ENCODE measurements at regions not wholly inside any gene's neighbourhood (a gene's known extent, or its start where the extent isn't known, plus 50 kb on each side); places are given as distances from the start of the nearest gene placed in this dataset.

GRCh38 chr1:72946903-72947499 lies 664.7 kb upstream of the NEGR1 start:
- intact Hi-C loops (cut with micrococcal nuclease), result no loop called here

GRCh38 chr1:72942008-72942407 lies 659.7 kb upstream of the NEGR1 start:
- intact Hi-C loops (cut with micrococcal nuclease), result no loop called here

- intact Hi-C loops (cut with micrococcal nuclease), result no loop called here
Observed at GRCh38 chr1:72938408-72938807, 656.1 kb upstream of the NEGR1 start.

DNA sequence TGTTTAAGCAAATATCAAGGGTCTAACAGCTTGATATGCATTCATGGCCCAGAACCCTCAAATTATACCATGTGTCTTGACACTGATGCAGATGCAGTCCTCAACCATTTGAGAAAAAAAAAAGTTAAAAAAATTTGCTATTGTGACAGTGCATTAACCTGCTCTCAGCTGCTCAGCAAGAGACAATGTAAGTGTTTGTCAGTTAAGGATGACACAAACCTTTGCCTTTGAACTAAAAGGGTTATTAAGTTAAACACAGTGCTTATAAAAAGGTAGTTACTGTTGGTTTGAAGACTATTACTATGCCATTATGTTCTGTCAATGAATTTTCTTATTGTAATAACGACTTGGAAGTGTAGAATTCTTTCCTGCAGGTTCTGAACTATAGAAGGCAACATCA lies 655.6 kb upstream of the NEGR1 start:
- intact Hi-C loops (cut with micrococcal nuclease), result no loop called here

GRCh38 chr1:72936942-72937341 lies 654.6 kb upstream of the NEGR1 start:
- intact Hi-C loops (cut with micrococcal nuclease), result no loop called here

DNA sequence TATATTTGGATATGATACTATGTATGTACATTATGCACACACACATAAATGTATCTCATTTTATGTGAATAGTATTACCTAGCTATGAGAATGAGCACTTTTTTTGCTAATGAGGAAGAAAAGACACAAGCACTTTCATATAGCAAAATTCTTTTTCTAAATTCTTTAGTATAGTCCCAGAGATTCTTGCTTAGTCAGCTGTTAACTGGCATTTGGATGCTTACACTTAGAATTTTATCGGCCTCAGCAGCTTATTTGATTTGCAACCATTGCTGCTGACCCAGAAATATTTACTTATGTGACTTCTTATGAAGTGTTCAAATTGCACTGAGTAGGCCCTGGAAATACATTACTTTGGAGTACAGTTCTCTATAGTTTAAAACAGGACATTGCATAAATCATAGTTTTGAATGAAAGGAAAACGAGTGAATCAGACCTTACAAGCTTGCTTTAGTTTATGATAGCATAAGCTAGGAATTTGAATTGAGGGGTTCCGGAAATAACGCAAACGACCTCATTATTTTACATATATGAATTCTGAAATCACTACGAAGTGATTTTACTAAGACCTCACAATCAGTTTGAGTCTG lies 653.9 kb upstream of the NEGR1 start:
- intact Hi-C loops (cut with micrococcal nuclease), result no loop called here

DNA sequence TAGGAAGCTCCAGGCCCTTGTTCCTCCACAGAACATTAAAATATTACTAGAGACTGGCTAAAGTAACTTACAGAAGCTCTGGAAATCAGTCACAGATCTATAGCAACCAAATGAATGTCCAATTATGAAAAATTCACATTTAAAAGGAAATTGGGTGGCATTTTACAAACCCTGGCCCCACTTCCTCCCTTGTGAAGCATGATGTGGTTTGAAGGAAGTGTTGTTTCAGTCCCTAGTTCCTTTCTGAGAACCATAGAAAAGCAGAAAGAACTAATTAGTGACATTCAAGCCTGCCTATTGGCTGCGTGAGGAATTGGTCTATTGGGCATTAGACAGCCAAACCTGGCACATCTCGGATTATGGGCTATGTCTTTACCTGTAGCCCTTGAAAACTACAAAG lies 649.7 kb upstream of the NEGR1 start:
- intact Hi-C loops (cut with micrococcal nuclease), result no loop called here

GRCh38 chr1:72930528-72930927 lies 648.2 kb upstream of the NEGR1 start:
- intact Hi-C loops (cut with micrococcal nuclease), result no loop called here

DNA sequence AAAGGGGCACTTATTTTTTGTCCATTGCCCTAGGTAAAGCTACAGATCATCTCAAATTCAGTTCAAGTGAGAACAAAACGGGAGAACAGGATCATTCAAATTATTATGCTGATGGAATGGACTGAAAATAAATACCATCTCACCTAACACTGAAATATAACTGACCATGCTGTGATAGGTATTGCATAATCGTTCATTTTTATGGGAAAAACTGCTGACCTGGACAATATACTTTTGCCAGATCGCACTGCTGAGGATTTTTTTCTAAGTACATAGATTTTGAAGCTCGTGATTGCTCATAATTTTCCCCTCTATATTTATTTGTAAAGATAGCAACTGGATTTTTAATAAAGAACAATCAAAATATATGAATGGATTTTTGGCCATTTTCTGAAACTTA lies 636.6 kb upstream of the NEGR1 start:
- intact Hi-C loops (cut with micrococcal nuclease), result no loop called here

- intact Hi-C loops (cut with micrococcal nuclease), result no loop called here
Observed at GRCh38 chr1:72917920-72918319, 635.6 kb upstream of the NEGR1 start.

GRCh38 chr1:72915581-72915980 lies 633.2 kb upstream of the NEGR1 start:
- intact Hi-C loops (cut with micrococcal nuclease), result no loop called here

DNA sequence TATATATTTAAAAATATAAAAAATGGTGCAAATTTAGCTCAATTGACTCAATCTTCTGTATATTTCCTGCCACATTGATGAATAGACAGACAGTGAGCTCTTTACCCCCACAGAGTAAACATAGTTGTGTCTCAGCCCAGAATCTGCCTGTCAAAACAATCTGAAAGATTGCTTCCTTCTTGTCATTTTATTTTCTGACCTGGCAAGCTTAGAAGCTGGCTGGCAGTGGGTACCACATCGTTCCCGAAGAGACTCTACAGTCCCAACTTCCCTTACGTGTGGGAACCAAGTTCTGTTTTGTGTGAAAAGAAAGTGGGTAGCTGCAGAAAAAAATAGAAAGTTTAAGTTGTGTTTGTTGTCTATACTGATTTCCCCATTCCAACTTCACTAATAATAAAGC lies 629.3 kb upstream of the NEGR1 start:
- intact Hi-C loops (cut with micrococcal nuclease), result no loop called here

GRCh38 chr1:72896256-72896655 lies 613.9 kb upstream of the NEGR1 start:
- intact Hi-C loops (cut with micrococcal nuclease), result no loop called here

DNA sequence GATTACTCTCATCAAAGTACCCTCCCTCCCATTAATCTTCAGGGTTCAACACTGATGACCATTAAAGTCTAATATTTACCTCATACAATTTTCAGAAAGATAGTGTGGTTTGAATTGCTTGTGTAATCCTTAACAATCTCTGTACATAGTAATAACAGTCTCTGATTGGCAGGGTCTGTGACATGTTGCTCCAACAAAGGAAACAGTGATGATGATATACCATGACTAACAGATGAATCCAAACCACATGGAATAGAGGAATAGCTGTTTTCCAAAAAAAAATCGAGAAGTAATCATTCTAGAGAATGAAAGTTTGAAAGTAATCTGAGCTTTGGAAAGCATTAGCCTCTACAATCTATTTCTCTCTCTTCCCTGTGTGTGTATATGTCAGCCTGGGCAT lies 610.1 kb upstream of the NEGR1 start:
- intact Hi-C loops (cut with micrococcal nuclease), result no loop called here

DNA sequence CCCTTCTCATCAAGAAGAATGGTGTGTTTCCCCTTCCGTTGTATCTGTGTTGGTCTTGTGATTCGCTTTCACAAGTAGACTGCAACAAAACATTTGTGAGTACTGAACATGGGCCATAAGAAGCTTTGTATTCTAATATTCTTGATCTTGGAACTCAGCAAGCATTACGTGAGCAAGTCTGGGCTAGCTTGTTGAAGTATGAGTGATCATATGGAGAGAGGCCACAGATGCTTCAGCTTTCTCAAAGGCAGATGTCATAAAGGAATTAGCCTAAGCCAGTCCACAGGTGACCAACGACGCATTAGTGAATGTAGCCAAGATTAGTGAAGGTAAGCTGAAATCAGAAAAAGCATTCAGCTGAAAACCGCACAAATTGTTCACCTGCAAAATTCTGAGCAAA lies 609.6 kb upstream of the NEGR1 start:
- intact Hi-C loops (cut with micrococcal nuclease), result no loop called here

GRCh38 chr1:72885841-72886240 lies 603.5 kb upstream of the NEGR1 start:
- intact Hi-C loops (cut with micrococcal nuclease), result no loop called here

GRCh38 chr1:72885017-72885416 lies 602.7 kb upstream of the NEGR1 start:
- intact Hi-C loops (cut with micrococcal nuclease), result no loop called here

- intact Hi-C loops (cut with micrococcal nuclease), result no loop called here
Observed at GRCh38 chr1:72869873-72870272, 587.5 kb upstream of the NEGR1 start.

GRCh38 chr1:72869441-72869840 lies 587.1 kb upstream of the NEGR1 start:
- intact Hi-C loops (cut with micrococcal nuclease), result no loop called here

- intact Hi-C loops (cut with micrococcal nuclease), result no loop called here
Observed at GRCh38 chr1:72851597-72851996, 569.3 kb upstream of the NEGR1 start.

DNA sequence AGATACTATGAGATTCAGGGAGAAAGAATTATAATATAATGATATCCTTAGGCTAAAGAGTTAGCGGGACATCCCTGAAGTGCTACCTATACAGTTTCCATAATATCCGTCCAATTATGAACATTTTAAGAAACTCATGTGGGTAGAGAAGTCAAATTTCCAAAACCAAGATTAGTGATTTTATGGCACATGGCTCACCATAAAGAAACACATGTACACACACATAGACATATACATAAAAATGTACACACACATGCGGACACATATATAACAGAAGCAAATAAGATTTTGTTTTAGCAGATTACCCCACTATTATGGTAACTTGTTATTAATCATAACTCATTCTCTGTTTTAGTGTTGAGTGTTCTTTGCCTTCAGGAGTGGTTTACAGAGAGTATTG lies 566.7 kb upstream of the NEGR1 start:
- intact Hi-C loops (cut with micrococcal nuclease), result no loop called here

GRCh38 chr1:72847651-72848050 lies 565.3 kb upstream of the NEGR1 start:
- intact Hi-C loops (cut with micrococcal nuclease), result no loop called here

- intact Hi-C loops (cut with micrococcal nuclease), result no loop called here
Observed at GRCh38 chr1:72846476-72847278, 564.3 kb upstream of the NEGR1 start.
